ENCODE measurements at regions not wholly inside any gene's neighbourhood (a gene's known extent, or its start where the extent isn't known, plus 50 kb on each side); places are given as distances from the start of the nearest gene placed in this dataset.
"Not testable (repeated sequence)": the region's sequence is repeated elsewhere in the genome, so short reads cannot be mapped to it uniquely, and the experiment has no call there.

GRCh38 chr2:193876980-193877379, 1682.2 kb upstream of the TMEFF2 start:
- no peak for DNase-seq (ENCODE audit: low spot score)

GRCh38 chr2:193869564-193869963, 1674.8 kb upstream of the TMEFF2 start:
- DNase-seq (ENCODE audit: low spot score): no peak

GRCh38 chr2:193868833-193869232, 1674.1 kb upstream of the TMEFF2 start:
- DNase-seq (ENCODE audit: low spot score): no peak

GRCh38 chr2:193868132-193868531, 1673.4 kb upstream of the TMEFF2 start:
- DNase-seq (ENCODE audit: low spot score): no peak

- no peak for DNase-seq (ENCODE audit: low spot score)
Observed at GRCh38 chr2:193867454-193867853, 1672.7 kb upstream of the TMEFF2 start.

GRCh38 chr2:193861557-193861956, 1666.8 kb upstream of the TMEFF2 start:
- DNase-seq (ENCODE audit: low spot score): no peak

GRCh38 chr2:193847991-193848390, 1653.3 kb upstream of the TMEFF2 start:
- DNase-seq (ENCODE audit: low spot score): peak; percentile 19

- peak; percentile 10 for DNase-seq (ENCODE audit: low spot score)
Observed at GRCh38 chr2:193847130-193847529, 1652.4 kb upstream of the TMEFF2 start.

GRCh38 chr2:193845604-193846003, 1650.9 kb upstream of the TMEFF2 start:
- no peak for DNase-seq (ENCODE audit: low spot score)

GRCh38 chr2:193843675-193844074, 1648.9 kb upstream of the TMEFF2 start:
- DNase-seq (ENCODE audit: low spot score): no peak

- DNase-seq (ENCODE audit: low spot score): peak; percentile 61
Observed at GRCh38 chr2:193841384-193842150, 1646.8 kb upstream of the TMEFF2 start.

GRCh38 chr2:193837111-193837738, 1642.5 kb upstream of the TMEFF2 start:
- peak; percentile 40 for DNase-seq (ENCODE audit: low spot score)

GRCh38 chr2:193836424-193837006, 1641.8 kb upstream of the TMEFF2 start:
- not testable (repeated sequence) for DNase-seq (ENCODE audit: low spot score)

- DNase-seq (ENCODE audit: low spot score): not testable (repeated sequence)
Observed at GRCh38 chr2:193833895-193834294, 1639.2 kb upstream of the TMEFF2 start.

GRCh38 chr2:193824474-193824873, 1629.7 kb upstream of the TMEFF2 start:
- no peak for DNase-seq (ENCODE audit: low spot score)

- no peak for DNase-seq (ENCODE audit: low spot score)
Observed at GRCh38 chr2:193818801-193819499, 1624.2 kb upstream of the TMEFF2 start.

GRCh38 chr2:193816008-193816407, 1621.3 kb upstream of the TMEFF2 start:
- DNase-seq (ENCODE audit: low spot score): no peak

- no peak for DNase-seq (ENCODE audit: low spot score)
Observed at GRCh38 chr2:193810533-193810932, 1615.8 kb upstream of the TMEFF2 start.

GRCh38 chr2:193808877-193809276, 1614.1 kb upstream of the TMEFF2 start:
- DNase-seq (ENCODE audit: low spot score): no peak

GRCh38 chr2:193806088-193806774, 1611.5 kb upstream of the TMEFF2 start:
- no peak for DNase-seq (ENCODE audit: low spot score)

GRCh38 chr2:193796847-193797246, 1602.1 kb upstream of the TMEFF2 start:
- no peak for DNase-seq (ENCODE audit: low spot score)

- DNase-seq (ENCODE audit: low spot score): no peak
Observed at GRCh38 chr2:193793914-193794313, 1599.2 kb upstream of the TMEFF2 start.

All from umbilical cord (tissue), 1 donor.